ENCODE measurements at regions not wholly inside any gene's neighbourhood (a gene's known extent, or its start where the extent isn't known, plus 50 kb on each side); places are given as distances from the start of the nearest gene placed in this dataset.

DNA sequence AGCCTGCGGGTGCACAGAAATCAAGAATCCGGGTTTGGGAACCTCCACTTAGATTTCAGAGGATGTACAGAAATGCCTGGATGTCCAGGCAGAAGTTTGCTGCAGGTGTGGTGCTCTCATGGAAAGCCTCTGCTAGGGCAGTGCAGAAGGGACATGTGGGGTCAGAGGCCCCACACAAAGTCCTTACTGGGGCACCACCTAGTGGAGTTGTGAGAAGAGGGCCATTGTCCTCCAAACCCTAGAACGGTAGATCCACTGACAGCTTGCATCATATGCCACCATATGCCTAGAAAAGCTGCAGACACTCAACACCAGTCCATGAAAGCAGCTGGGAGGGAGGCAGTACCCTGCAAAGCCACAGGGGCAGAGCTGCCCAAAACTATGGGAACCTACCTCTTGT is 833.0 kb downstream of the TMEM182 start:
- peaks cover 0 to 63% (median 3%) of the 10 kb centered on the region in 11 donors for H3K9me3 ChIP-seq
- intact Hi-C loops (cut with DNase I) = no loop called here
- no peaks in the 10 kb centered on the region for H3K4me1 ChIP-seq
- no peaks in the 10 kb centered on the region for H3K36me3 ChIP-seq
- no peak overlapping the region for H3K4me3 ChIP-seq
- TF ChIP-seq, protein P1, sequence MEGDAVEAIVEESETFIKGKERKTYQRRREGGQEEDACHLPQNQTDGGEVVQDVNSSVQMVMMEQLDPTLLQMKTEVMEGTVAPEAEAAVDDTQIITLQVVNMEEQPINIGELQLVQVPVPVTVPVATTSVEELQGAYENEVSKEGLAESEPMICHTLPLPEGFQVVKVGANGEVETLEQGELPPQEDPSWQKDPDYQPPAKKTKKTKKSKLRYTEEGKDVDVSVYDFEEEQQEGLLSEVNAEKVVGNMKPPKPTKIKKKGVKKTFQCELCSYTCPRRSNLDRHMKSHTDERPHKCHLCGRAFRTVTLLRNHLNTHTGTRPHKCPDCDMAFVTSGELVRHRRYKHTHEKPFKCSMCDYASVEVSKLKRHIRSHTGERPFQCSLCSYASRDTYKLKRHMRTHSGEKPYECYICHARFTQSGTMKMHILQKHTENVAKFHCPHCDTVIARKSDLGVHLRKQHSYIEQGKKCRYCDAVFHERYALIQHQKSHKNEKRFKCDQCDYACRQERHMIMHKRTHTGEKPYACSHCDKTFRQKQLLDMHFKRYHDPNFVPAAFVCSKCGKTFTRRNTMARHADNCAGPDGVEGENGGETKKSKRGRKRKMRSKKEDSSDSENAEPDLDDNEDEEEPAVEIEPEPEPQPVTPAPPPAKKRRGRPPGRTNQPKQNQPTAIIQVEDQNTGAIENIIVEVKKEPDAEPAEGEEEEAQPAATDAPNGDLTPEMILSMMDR (IDR thresholded peaks at IDR 0.05) = no peak
- H3K27ac ChIP-seq = no peak overlapping the region
- 84% methylated on average over 3 of the region's 3 CpGs for WGBS, 2 donors
- DNase-seq (no peak), ATAC-seq (no peak)
- no peaks in the 10 kb centered on the region for H3K27me3 ChIP-seq

DNA sequence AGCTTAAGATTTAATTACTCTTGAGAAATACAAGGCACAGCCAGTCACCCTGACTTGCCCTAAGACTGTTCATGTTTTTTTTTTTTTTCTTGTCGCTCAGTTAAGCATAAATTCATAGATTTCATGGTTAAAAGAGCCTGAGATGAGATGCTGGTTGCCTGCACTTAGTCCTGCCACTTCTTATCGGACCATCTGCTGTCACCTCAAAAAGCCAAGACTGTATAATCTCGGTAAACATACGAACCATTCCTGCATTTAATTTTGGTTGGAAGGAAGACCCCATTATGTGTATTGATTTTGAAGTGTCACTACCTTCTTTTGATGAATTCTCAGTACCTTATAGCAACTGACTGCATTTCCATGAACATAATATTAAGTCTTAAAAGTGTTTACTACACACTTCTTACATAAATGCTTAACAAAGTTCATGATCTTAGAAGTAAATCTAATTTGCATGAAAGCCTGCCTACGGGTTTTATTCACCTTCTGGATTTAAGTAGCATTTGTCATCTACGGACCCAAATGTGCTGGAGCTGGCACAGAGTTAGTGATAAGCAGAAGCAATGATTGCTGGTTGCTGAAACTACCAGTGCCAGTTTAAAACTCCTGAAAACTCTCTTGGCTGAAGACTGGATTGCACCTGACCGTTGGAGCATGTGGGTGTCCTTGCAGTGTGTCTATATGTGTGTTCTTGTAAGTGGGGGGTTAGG is 843.4 kb downstream of the TMEM182 start:
- no peaks in the 10 kb centered on the region for H3K36me3 ChIP-seq
- DNase-seq (no peak), ATAC-seq (no peak)
- no peak overlapping the region for H3K4me3 ChIP-seq
- intact Hi-C loops (cut with DNase I) = no loop called here
- peaks cover 0 to 29% (median 7%) of the 10 kb centered on the region in 11 donors for H3K9me3 ChIP-seq
- no peaks in the 10 kb centered on the region for H3K27me3 ChIP-seq
- no peak overlapping the region for H3K27ac ChIP-seq
- TF ChIP-seq, protein P1 (IDR thresholded peaks at IDR 0.05) = no peak
- H3K4me1 ChIP-seq = no peaks in the 10 kb centered on the region
- WGBS, 2 donors = 62 to 63% methylated on average over 7 of the region's 7 CpGs

DNA sequence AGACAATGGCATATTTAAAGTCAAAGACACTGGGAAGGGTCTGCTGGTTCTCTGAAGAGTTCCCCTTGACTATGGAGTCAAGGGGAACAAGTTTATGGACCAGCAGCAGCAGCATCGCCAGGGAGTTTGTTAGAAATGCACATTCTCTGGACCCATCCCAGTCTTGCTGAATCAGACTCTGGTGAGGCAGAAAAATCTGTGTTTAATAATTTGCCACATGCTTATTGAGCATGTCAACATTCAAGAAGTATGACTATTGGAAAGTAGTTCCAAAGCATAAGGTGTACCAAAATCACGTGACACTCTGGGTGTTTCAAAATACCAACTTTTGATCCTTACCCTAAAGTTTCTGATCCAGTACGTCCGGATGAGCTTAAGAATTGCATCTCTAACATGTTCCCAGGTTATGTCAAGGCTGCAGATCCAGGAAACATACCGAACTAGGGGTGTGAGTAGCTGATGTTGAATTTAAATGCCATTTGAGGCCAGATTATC is 853.8 kb downstream of the TMEM182 start:
- H3K27ac ChIP-seq = no peak overlapping the region
- no peak for ATAC-seq
- intact Hi-C loops (cut with DNase I) = no loop called here
- 77 to 83% methylated on average over 5 of the region's 5 CpGs for WGBS, 2 donors
- no peak overlapping the region for H3K4me3 ChIP-seq
- no peaks in the 10 kb centered on the region for H3K36me3 ChIP-seq
- no peaks in the 10 kb centered on the region for H3K4me1 ChIP-seq
- TF ChIP-seq, protein P1 (IDR thresholded peaks at IDR 0.05) = no peak
- H3K27me3 ChIP-seq = no peaks in the 10 kb centered on the region
- H3K9me3 ChIP-seq = peaks cover 0 to 39% (median 5%) of the 10 kb centered on the region in 11 donors
- DNase-seq = no peak

DNA sequence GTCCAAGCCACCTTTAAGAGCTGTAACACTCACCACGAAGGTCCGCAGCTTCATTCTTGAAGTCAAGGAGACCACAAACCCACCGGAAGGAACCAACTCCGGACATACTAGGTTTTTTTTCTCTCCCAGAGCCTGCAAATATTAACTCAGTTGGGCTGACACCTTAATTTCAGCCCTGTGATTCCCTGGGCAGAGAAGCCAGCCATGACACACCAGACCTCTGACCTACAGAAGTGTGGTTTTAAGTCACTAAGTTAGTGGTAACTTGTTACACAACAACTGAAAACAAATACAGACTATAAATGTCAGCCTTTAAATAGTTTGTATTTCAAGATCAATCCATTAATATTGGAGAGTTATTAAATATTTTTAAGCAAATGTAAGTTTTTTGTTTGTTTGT is 855.1 kb downstream of the TMEM182 start:
- TF ChIP-seq, protein P1 (IDR thresholded peaks at IDR 0.05) = no peak
- 90 to 94% methylated on average over 4 of the region's 4 CpGs for WGBS, 2 donors
- Histone ChIP-seq H3K4me1 (no peaks in the 10 kb centered on the region), H3K36me3 (no peaks in the 10 kb centered on the region), H3K27ac (no peak overlapping the region), H3K4me3 (no peak overlapping the region), H3K27me3 (no peaks in the 10 kb centered on the region), H3K9me3 (peaks cover 0 to 51% (median 18%) of the 10 kb centered on the region in 11 donors)
- no peak for ATAC-seq
- DNase-seq = no peak
- intact Hi-C loops (cut with DNase I) = no loop called here
